ENCODE measurements at regions not wholly inside any gene's neighbourhood (a gene's known extent, or its start where the extent isn't known, plus 50 kb on each side); places are given as distances from the start of the nearest gene placed in this dataset.

DNA sequence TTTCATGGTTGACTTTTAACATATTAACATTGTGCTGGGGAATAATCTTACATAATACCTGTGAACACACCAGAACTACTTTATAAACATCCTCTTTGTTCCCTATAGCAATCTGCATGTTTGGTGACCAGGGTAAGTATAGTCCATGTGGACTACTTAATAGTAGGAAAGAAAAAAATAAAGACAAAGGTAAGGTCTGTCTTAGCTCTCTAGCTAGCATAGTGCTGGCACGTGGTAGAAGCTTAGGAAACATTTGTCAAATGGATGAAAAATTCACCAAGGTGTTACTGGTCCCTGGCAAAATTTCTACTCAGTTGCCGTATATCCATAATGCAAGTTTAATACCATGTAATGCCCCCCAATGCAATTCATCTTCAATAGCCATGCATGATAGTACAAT, 78.6 kb upstream of the ABCA1 start:
- TF ChIP-seq, protein P1, sequence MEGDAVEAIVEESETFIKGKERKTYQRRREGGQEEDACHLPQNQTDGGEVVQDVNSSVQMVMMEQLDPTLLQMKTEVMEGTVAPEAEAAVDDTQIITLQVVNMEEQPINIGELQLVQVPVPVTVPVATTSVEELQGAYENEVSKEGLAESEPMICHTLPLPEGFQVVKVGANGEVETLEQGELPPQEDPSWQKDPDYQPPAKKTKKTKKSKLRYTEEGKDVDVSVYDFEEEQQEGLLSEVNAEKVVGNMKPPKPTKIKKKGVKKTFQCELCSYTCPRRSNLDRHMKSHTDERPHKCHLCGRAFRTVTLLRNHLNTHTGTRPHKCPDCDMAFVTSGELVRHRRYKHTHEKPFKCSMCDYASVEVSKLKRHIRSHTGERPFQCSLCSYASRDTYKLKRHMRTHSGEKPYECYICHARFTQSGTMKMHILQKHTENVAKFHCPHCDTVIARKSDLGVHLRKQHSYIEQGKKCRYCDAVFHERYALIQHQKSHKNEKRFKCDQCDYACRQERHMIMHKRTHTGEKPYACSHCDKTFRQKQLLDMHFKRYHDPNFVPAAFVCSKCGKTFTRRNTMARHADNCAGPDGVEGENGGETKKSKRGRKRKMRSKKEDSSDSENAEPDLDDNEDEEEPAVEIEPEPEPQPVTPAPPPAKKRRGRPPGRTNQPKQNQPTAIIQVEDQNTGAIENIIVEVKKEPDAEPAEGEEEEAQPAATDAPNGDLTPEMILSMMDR (IDR thresholded peaks at IDR 0.05), result no peak
- no peak for TF ChIP-seq POLR2A (IDR thresholded peaks at IDR 0.05)
- no peak for TF ChIP-seq POLR2AphosphoS5 (IDR thresholded peaks at IDR 0.05)
